LHCN-M2 (cell line): ENCODE measurements at regions not wholly inside any gene's neighbourhood (a gene's known extent, or its start where the extent isn't known, plus 50 kb on each side); places are given as distances from the start of the nearest gene placed in this dataset.

Source experiments
- DNase-seq: peaks from one replicate; pipeline ENCODE4 v3.0.0-alpha.2; 2012; ENCODE audit warnings: low read depth

DNA sequence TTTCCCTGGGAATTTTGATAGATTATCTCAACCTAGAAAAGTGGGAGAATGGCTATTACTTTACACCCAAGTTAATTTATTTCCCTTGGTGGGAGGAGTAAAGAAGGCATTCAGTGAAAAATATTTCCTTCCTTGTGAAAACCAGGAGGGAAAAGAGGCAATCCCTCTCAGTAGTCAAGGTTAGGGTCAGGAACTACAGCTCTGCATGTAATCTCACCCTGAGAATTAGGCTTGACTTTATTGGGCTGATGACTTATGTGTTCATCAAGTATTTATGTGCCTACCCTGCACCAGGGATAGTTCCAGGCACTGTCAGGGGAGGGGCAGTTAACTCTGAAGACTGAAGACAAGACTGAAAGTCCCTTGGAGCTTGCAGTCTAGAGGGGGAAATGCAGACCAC lies 281.8 kb downstream of the DLEU7 start:
- no peak for DNase-seq

DNA sequence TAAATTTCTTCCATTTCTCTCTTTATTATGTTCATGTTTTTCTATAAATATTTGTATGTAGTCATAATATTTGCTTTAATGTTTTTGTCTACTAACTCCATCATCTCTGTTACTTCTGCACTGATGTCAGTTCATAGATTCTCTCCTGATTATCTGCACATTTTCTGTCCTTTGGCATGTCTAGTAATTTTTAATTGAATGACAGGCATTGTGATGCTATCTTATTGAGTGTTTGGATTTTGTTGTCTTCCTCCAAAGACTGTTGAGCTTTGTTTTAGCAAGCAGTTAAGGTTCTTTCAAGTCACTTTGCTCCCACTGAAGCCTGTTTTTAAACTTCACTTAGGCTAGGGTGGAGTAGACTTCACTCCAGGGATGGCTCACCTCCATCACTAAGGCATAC lies 276.8 kb downstream of the DLEU7 start:
- DNase-seq = no peak

DNA sequence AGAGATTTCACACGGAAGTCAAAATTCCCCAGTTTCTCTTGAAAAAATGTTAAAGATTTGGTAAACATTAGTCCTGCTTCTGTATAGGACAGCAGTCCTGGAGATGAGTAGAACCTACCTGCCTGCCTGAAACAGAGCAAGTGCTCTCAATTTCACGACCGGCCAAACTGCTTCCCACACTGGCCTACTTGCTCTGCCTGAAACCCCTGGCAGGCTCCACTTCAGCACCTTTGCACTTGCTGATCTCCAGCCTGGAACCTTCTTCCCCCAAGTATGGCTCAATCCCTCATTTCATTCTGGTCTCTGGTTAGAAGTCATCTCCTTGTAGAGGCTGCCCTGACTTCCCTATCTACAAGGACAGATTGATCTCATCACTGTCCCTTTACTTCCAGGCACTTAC lies 271.4 kb downstream of the DLEU7 start:
- DNase-seq = no peak

DNA sequence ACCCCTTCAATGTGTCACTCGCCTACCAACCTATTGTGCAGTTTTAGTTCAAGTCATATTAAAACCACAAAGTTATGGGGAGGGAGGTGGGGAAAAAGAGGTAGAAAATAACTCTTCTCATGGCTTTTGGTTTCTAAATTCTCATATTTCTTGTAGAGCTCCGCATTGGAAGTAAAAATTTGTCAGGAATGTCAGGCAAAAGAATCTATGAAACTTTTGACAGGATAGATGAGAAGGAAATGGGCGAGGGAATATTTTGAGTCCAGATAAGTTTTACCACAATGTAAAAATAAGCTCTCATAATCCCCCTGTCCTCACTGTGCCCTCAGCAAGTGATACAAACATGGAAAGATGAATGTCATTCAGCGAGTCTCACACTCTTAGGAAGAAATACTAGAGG lies 270.4 kb downstream of the DLEU7 start:
- DNase-seq = no peak

DNA sequence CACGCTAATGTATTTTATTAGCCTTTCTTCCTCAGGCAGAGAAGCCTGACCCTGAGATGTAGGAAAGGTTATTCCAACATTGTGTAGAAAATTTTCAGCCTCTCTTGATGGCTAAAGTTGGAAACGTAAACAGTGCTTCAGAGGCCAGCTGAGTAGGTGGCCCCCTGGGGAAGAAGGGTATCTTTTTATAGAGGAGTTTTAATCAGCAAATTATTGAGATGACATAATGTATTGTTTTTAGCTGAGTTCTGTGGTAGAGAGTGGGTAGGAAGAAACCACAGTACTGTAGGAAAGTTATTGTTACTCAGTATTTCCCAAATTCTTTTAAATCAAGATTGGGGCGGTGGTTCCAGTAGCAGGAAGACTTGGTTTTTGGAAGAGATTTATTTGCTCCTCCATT lies 268.8 kb downstream of the DLEU7 start:
- DNase-seq = peak; percentile 62

DNA sequence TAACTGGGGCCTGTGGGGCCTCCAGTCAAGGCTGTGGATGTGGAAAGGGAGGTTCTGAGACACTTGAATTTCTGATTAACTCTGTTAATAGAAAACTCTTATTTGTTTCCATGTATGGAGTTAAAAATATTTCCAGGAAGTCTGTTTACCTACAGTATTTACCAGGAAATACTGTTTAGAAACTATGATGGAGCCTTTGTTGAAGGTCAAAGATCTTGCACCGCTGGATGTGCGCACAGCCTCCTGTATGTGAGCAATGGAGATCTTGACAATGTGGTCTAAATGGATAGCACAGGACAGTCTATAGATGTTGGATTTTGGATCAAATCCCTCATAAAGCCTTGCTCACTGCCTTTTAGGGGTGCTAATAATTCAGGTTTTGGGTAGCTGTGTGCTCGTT lies 268.4 kb downstream of the DLEU7 start:
- DNase-seq = no peak

DNA sequence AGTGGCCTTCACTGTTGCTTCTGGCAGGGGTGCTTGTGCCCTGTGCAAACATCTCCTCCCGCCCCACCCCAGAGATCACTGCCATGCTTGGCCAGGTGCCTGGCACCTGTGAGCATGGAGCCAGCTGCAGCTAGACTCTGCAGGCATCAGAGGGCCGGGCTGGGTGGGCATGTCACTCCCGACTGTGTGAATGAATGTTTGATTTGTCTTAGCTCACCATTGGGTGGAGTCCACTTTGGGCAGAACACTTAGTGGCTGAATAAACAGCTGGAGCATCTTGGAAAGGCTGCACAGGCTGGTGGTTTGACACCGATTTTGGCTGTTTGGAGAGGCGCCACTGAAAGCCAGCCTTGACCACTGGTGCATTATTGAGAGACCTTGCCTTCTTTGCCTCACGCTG lies 267.3 kb downstream of the DLEU7 start:
- DNase-seq = peak; percentile 64

DNA sequence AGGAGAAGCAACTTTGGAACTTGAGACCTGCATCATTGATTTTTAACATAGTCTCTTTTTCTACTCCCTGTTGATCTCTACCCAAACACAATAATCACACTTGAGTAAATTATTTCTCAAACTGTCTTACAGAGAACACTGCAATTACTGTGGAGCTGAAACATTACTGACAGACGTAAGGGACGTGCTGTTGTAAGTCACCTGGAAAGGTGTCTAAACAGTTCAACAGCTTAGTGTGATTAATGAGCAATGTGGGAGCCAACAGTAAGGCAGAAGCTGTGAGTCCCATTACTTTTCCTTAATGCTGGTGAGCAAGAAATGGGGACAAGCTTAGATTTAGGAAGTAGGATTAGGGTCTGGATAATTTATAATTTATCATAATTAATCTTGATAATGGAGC lies 265.7 kb downstream of the DLEU7 start:
- no peak for DNase-seq

DNA sequence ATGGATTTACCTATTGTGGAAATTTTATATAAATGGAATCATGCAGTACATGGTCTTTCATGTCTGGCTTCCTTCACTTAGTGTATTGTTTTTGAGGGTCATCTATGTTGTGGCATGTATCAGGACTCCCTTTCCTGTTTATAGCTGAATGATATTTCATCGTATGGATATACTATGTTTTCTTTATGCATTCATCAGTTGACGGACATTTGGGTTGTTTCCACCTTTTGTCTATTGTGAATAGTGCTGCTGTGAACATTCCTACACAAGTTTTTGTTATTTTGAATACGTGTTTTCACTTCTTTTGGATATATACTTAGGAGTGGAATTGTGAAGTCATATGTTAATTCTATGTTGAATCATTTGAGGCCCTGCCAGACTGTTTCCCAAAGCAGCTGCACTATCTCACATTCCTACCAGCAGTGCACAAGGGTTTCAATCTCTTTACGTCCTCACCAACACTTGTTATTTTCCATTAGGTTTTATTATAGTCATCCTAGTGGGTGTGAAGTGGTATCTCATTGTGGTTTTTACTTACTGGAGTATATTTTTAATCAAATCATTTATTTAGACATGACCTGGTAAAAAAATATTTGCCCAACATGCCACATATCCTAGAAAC lies 262.7 kb downstream of the DLEU7 start:
- DNase-seq = peak; percentile 82

DNA sequence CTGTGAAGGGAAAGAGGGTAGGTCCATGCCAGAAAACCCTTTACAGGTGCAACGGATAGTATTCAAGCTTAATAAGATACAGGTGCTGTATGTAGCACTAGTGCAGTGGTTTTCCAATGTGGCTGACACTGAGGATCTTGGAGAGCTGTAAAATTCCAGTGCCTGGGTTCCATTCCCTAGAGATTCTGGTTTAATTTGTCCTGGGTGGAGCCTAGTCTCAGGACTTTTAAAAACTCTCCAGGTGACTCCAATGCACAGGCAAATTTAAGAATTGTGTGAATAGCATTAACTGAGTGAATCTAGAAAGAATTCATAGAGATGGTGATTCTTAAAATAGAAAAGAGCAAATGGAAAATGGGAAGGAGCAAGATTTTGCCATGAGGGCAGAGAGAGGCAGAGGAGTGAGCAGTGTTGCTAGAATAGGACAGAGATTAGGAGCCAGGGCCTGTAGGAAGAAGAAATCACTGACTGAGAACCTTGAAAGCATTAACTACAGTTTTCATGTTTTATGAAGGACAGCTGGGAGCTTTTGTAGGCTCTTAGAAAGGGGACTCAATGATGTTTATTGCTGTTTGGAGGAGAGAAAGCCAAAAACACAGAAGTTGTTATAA lies 261.8 kb downstream of the DLEU7 start:
- no peak for DNase-seq

DNA sequence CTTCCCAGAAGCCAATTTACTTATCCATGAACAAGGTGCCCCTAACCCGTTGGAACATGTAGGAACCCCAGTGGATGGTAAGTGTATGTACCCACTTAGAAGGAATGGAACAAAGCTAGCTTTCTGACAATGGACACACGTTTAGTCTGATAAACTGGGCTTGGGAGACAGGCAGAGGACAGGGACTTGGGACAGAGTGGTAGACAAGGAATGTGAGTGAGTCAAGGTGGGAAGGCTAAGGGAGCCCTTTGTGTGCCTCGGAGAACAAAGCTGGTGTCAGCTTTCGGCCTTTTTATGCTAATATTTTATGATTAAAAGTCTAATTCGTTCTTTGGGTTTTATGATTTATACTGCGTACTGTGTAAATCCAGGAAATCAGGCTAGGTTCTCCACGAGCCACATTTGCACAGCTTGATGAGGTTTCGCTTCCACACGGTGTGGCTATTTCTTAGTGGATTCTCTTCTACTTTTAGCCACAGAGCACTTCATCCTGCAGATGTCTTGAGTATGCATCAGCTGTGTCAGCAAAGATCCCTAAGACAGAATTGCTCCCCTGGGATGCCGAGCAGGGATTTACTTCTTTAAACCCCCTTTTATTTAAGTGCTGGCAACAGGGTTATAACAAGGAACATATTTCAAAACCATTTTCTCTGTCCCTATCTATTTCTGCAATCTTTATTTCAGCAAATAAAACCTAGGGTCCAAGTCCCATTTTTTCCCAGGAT lies 258.5 kb downstream of the DLEU7 start:
- DNase-seq = peak; percentile 21

DNA sequence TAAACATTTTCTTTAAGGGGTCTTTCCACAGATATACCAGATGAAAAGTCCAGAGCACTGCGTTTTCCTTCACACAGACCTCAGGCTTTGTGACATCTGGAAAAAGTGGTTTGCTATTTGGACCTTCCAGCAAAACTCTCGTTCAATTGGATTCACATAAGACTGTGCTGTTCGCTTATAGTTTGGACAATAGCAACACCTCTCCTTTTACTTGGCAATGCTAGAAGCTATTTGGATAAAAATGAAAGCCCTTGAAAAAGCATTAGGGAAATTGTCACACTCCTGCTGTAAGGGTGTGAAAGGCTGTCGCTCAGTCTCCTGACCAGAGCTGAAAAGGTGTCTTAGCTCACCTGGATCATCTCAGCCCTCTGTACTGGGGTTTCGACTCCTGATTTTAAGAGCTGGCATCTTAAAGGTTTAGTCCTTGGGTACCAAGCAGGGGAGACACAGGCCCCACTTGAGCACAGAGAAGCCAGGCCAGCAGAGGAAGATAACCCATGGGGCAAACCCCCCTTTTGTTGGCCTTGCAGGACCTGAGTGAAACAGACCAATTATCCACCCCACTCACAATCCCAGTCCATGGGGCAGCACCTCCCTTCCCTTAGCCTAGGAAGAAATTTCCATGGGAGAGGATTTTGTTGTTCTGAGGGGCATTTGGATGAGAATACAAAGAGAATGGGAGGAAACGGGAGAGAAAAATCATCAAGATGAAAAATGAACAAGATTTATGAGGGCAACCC lies 257.6 kb downstream of the DLEU7 start:
- no peak for DNase-seq

DNA sequence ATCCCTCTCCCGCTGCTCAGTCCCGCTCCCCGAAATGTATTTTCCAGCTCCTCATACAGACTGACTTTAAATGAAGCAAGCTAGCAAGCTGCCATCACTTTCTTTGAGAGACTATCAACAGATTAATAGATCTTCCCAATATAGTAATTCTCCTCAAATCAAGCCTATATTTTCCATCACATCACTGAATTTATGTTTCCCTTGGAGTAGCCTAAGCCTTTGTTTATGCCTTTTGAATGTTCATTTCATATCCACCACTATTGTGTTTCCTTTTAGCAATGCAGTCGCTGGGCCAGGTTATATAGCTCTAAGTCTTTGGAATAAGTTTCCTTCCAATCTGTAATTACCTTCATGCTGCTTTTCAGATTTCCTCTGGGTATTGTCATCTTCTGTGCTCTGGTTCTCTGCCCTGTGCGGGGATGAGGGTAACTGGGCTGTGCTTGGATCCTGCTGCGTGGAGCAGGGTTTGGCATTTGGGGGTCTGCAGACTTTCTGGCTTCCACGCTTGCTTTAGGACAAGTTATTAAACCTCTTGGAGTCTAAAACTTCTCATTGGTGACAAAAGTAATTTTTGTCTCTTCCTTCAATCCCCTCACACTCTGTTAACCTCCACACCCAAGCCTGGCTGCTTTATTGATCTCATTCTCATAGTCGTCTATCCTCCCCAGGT lies 256.9 kb downstream of the DLEU7 start:
- DNase-seq = no peak

DNA sequence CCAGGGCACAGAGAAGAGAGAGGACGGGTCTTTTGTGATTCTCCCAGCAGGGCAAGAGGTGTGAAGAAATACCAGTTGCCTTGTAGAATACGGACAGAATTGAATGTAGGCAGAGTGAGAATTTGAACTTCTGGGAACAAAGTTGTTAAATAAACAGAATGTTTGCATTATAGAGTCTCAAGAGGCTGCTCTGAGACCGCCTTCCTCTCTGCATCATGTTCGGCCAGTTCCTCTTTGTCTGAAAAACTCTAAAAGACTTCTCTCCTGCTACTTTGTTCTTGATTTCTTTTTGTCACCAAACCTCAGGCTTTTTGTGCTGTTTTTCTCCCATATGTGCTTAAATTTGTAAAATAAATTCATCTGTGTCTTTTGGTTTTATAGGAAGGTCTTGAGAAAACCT lies 256.4 kb downstream of the DLEU7 start:
- no peak for DNase-seq

DNA sequence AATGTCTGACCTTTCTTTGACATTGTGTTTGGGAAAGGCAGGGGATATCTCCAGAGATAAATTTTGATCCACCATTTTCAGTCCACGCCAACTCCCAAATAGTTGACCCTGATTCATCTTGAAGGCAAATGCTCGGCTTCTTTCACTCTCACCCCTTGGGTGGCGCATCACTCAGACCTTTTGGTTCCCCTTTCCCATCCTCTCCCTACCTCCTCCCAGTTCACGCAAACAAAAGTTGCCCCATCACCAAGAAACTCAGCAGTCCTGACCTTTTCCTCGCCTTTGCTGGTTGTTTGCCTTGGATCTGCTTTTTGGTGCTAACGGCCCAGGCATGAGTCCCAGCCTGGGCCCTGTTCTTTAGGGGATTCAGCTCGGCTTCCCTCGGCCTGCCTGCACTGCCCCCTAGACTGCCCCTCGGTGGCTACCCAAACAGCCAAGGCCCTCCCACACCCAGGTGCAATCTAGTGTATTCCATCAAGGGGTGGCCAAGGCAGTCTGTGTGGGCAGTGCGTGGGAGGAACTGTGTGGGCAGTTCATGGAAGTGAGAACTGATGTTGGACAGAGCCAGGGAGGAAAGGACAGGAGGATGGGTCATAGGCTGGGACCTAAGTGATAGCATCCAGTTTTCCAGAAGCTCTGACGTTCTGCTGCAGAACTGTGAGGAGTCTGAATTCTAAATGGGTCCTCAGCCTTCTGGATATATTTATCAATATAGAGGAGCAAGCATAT lies 255.7 kb downstream of the DLEU7 start:
- DNase-seq = no peak

DNA sequence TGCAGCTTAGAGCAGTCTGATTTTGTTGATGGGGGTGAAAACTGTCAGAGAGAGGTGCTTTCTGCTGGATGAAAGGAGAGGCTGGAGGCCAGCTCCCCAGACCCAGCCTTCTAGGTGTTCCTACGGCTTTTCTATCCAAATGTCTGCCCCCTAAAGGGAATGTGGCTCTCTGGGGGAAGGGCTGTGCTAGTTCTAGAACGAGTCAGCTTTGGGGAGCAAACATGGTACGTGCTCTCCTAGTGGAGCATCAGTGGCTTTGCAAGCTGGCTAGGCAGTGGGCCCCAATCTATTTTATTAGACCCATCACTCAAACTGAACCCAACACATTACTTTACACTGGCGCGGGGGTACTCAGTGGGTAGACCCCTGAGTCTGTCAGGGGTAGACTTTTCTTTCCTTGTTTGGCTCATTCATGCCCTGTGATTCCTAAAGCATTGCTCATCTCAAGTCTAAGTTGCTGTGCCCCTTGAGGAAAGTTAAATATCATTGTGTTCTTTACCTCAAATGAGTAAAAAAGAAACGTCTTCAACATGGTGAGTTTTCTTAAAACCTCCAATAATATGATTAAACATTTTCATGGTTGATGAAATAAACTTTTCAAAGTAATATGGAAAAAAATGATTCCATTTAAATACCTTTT lies 254.9 kb downstream of the DLEU7 start:
- peak; percentile 44 for DNase-seq

DNA sequence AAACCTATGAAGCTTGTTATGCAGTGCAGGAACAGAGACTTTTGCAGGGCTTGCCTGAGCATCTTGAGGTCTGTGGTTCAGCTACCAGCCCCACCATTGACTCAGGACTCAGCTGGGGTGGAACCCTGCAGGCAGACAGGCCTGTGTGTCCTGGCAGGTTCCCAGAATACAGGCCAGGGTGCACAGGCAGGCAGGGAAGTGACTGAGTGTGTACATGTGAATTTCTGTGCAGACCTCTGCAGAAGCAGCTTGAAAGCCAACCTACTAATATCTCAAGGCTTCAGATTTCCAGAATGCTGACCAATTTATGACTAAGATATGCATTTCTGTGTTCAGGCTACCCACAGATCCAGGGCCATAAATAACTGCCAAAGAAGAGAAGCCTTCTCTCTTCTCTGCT lies 254.4 kb downstream of the DLEU7 start:
- DNase-seq = peak; percentile 95

DNA sequence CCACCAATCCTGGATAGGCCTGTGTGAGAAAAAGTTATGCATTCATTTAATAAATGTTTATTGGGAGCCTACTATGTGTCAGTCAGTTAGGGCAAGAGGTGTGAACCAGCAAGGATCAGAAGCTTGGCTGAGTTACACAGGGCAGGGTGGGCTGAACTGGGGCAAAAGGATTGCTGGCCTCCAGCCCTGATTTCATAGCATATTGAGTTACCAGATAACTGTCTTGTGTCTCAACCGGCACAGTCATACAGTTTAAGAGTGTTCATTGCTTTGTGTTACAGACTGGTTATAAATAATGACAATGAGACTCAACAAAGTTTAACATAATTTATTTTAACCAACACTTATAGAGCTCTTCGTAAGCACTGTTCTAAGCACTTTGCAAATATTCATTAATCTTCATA lies 253.8 kb downstream of the DLEU7 start:
- DNase-seq = peak; percentile 83

DNA sequence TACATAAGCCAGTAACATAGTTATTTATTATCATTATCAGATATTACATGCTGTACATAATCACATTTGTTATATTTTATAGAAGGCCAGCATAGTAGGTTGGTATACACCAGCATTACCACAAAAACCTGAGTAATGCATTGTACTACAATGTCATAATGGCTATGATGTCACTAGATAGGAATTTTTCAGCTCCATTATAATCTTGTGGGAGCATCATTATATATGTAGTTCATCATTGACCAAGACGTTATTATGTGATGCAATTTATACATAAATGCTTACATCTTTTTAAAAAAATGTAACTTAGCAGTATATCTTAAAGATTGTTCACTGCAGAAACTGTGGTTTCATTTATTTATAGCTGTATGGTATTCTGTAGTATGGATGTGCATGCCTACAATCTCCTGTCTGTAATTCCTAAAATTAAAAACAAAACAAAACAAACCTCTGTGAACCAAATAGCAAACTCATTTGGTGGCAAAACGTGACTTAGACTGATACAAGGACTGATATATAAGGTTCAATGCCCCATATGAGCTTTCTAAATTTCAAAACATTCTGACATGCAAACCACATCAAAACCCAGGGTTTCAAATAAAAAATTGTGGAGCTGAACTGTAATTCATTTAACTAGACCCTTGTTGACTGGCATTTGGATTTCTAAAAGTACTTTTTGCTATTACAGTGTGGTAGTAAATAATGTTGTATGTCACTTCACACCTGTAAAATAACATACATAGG lies 250.9 kb downstream of the DLEU7 start:
- peak; percentile 78 for DNase-seq

DNA sequence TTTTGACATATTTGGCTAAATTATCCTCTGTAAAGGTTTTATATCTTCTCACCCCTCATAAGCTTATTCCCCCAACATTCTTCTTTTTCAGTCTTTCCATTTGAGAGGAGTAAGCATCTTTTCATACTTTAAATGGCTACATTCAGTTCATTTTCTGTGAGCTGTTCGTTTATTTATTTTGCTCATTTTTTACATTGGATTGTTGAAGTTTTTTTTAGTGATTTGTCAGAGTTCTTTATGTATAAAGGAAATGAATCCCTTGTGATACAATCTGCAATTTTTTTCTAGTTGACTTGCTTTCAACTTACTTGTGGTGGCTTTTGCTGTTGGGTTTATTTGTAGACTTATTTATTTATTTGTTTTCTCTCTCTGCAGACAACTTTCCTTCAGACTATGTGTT lies 250.3 kb downstream of the DLEU7 start:
- DNase-seq = no peak
